HEK293 (cell line): ENCODE measurements at regions not wholly inside any gene's neighbourhood (a gene's known extent, or its start where the extent isn't known, plus 50 kb on each side); places are given as distances from the start of the nearest gene placed in this dataset.

Experiments used
- CTCF ChIA-PET: fragments of 350-600 bp; formaldehyde crosslinking; extraction: SDS; loops from one replicate; lab custom pipeline; 2021; ENCODE audit warnings: antibody characterized with exemption; lab: Yijun Ruan, JAX
- POLR2A ChIA-PET: fragments of 300-600 bp; formaldehyde crosslinking; extraction: SDS; loops from one replicate; lab custom pipeline; 2020; ENCODE audit warnings: antibody characterized with exemption, inconsistent platforms; lab: Yijun Ruan, JAX
- H3K27ac ChIP-seq: fragments of 200-500 bp; sonication (Bioruptor generic); 2 replicates; pipeline ENCODE4 v1.5.1; 2014; ENCODE audit warnings: low read depth, low read length, control low read depth, inconsistent platforms; ENCODE audit errors: extremely low read depth
- H3K36me3 ChIP-seq, 2 experiments: fragments of 200-500 bp in 1 of 2; sonication (Bioruptor generic) in 1 of 2; 1 replicate in 1 of 2; 2 replicates in 1 of 2; pipeline ENCODE4 v1.5.1; 2014 to 2017; ENCODE audit warnings: inconsistent platforms in 2 of 2, low read length in 2 of 2; ENCODE audit not compliant: control insufficient read depth in 2 of 2, insufficient read depth in 1 of 2
- H3K4me1 ChIP-seq: fragments of 200-500 bp; sonication (Bioruptor generic); 2 replicates; pipeline ENCODE4 v1.5.1; 2014; ENCODE audit warnings: mild to moderate bottlenecking, low read length, inconsistent platforms; ENCODE audit not compliant: control insufficient read depth, insufficient read depth
- H3K4me3 ChIP-seq: 2 replicates; pipeline ENCODE4 v1.5.1; 2011; ENCODE audit warnings: low read depth, mild to moderate bottlenecking, control low read depth, low read length, moderate library complexity
- H3K9me3 ChIP-seq: fragments of 200-500 bp; sonication (Bioruptor generic); 2 replicates; pipeline ENCODE4 v1.5.1; 2014; ENCODE audit warnings: low read depth, low read length, inconsistent platforms; ENCODE audit not compliant: control insufficient read depth, insufficient read depth
- BCL11A ChIP-seq: fragments of 450-650 bp; formaldehyde crosslinking; IDR thresholded peaks from 2 replicates; pipeline ENCODE4 v1.5.1; 2016; ENCODE audit warnings: low read depth, missing biosample characterization, missing genetic modification characterization
- GFI1B ChIP-seq: fragments of 450-650 bp; formaldehyde crosslinking; IDR thresholded peaks from 2 replicates; pipeline ENCODE4 v1.5.1; 2016; ENCODE audit warnings: missing biosample characterization, missing genetic modification characterization
- HOXA7 ChIP-seq: sonication (generic); formaldehyde crosslinking; IDR thresholded peaks from 2 replicates; pipeline ENCODE4 v1.8.1; 2022; ENCODE audit warnings: missing genetic modification reagents, borderline replicate concordance
- IKZF3 ChIP-seq: fragments of 450-650 bp; IDR thresholded peaks from 2 replicates; pipeline ENCODE4 v1.5.0; 2018; ENCODE audit warnings: missing biosample characterization, mild to moderate bottlenecking, missing genetic modification characterization, moderate library complexity
- KLF8 ChIP-seq: fragments of 450-650 bp; formaldehyde crosslinking; IDR thresholded peaks from 2 replicates; pipeline ENCODE4 v1.5.1; 2016; ENCODE audit warnings: missing biosample characterization, missing genetic modification characterization
- MEIS1 ChIP-seq: sonication (generic); formaldehyde crosslinking; IDR thresholded peaks from 2 replicates; pipeline ENCODE4 v1.8.1; 2022; ENCODE audit warnings: missing genetic modification reagents, mild to moderate bottlenecking, borderline replicate concordance
- SCRT2 ChIP-seq: fragments of 450-650 bp; formaldehyde crosslinking; IDR thresholded peaks from 2 replicates; pipeline ENCODE4 v1.5.1; 2016; ENCODE audit warnings: missing biosample characterization, missing genetic modification characterization
- SP3 ChIP-seq: fragments of 450-650 bp; formaldehyde crosslinking; IDR thresholded peaks from 2 replicates; pipeline ENCODE4 v1.5.1; 2016; ENCODE audit warnings: missing biosample characterization, missing genetic modification characterization
- WT1 ChIP-seq: fragments of 450-650 bp; formaldehyde crosslinking; IDR thresholded peaks from 2 replicates; pipeline ENCODE4 v1.5.1; 2016; ENCODE audit warnings: missing biosample characterization, missing genetic modification characterization
- ZBTB1 ChIP-seq: fragments of 450-650 bp; formaldehyde crosslinking; IDR thresholded peaks from 2 replicates; pipeline ENCODE4 v1.5.1; 2016; ENCODE audit warnings: missing biosample characterization, missing genetic modification characterization
- ZBTB8A ChIP-seq: fragments of 450-650 bp; formaldehyde crosslinking; IDR thresholded peaks from 2 replicates; pipeline ENCODE4 v1.5.1; 2016; ENCODE audit warnings: missing biosample characterization, missing genetic modification characterization
- ZEB2 ChIP-seq: fragments of 450-650 bp; formaldehyde crosslinking; IDR thresholded peaks from 2 replicates; pipeline ENCODE4 v1.5.1; 2016; ENCODE audit warnings: missing biosample characterization, missing genetic modification characterization
- ZFHX2 ChIP-seq: fragments of 450-650 bp; formaldehyde crosslinking; conservative IDR thresholded peaks from 2 replicates; pipeline ENCODE4 v1.5.1; 2016; ENCODE audit warnings: missing biosample characterization, missing genetic modification characterization
- ZFP69B ChIP-seq: fragments of 450-650 bp; formaldehyde crosslinking; IDR thresholded peaks from 2 replicates; pipeline ENCODE4 v1.5.1; 2016; ENCODE audit warnings: missing biosample characterization, missing genetic modification characterization
- ZNF10 ChIP-seq: fragments of 450-650 bp; formaldehyde crosslinking; IDR thresholded peaks from 2 replicates; pipeline ENCODE4 v1.5.1; 2017; ENCODE audit warnings: missing biosample characterization, missing genetic modification characterization
- ZNF155 ChIP-seq: fragments of 450-650 bp; formaldehyde crosslinking; IDR thresholded peaks from 2 replicates; pipeline ENCODE4 v1.5.1; 2016; ENCODE audit warnings: missing biosample characterization, missing genetic modification characterization
- ZNF157 ChIP-seq: fragments of 450-650 bp; formaldehyde crosslinking; IDR thresholded peaks from 2 replicates; pipeline ENCODE4 v1.5.1; 2016; ENCODE audit warnings: missing biosample characterization, missing genetic modification characterization
- ZNF16 ChIP-seq: fragments of 450-650 bp; formaldehyde crosslinking; IDR thresholded peaks from 2 replicates; pipeline ENCODE4 v1.5.1; 2016; ENCODE audit warnings: low read depth, missing biosample characterization, missing genetic modification characterization
- ZNF2 ChIP-seq: fragments of 450-650 bp; formaldehyde crosslinking; IDR thresholded peaks from 2 replicates; pipeline ENCODE4 v1.5.1; 2016; ENCODE audit warnings: missing biosample characterization, missing genetic modification characterization
- ZNF292 ChIP-seq: fragments of 450-650 bp; formaldehyde crosslinking; IDR thresholded peaks from 2 replicates; pipeline ENCODE4 v1.5.1; 2016; ENCODE audit warnings: low read depth, missing biosample characterization, missing genetic modification characterization, borderline replicate concordance
- ZNF341 ChIP-seq: fragments of 450-650 bp; formaldehyde crosslinking; IDR thresholded peaks from 2 replicates; pipeline ENCODE4; 2016; ENCODE audit warnings: low read depth, missing biosample characterization, missing genetic modification characterization
- ZNF416 ChIP-seq: fragments of 450-650 bp; formaldehyde crosslinking; IDR thresholded peaks from 2 replicates; pipeline ENCODE4 v1.5.1; 2016; ENCODE audit warnings: missing biosample characterization, missing genetic modification characterization
- ZNF426 ChIP-seq: fragments of 450-650 bp; formaldehyde crosslinking; IDR thresholded peaks from 2 replicates; pipeline ENCODE4 v1.5.1; 2017; ENCODE audit warnings: missing biosample characterization, missing genetic modification characterization, mild to moderate bottlenecking, inconsistent platforms, moderate library complexity
- ZNF558 ChIP-seq: fragments of 450-650 bp; formaldehyde crosslinking; IDR thresholded peaks from 2 replicates; pipeline ENCODE4 v1.5.1; 2016; ENCODE audit warnings: missing biosample characterization, missing genetic modification characterization
- ZNF600 ChIP-seq: fragments of 450-650 bp; formaldehyde crosslinking; IDR thresholded peaks from 2 replicates; pipeline ENCODE4 v1.5.1; 2016; ENCODE audit warnings: missing biosample characterization, missing genetic modification characterization
- ZNF670 ChIP-seq: fragments of 450-650 bp; formaldehyde crosslinking; IDR thresholded peaks from 2 replicates; pipeline ENCODE4 v1.5.1; 2016; ENCODE audit warnings: missing biosample characterization, missing genetic modification characterization, low read depth
- ZNF776 ChIP-seq: fragments of 450-650 bp; formaldehyde crosslinking; IDR thresholded peaks from 2 replicates; pipeline ENCODE4 v1.5.0; 2017; ENCODE audit warnings: missing biosample characterization, missing genetic modification characterization, borderline replicate concordance
- ZNF777 ChIP-seq: fragments of 450-650 bp; formaldehyde crosslinking; IDR thresholded peaks from 2 replicates; pipeline ENCODE4 v1.5.1; 2017; ENCODE audit warnings: missing biosample characterization, missing genetic modification characterization, borderline replicate concordance
- TF ChIP-seq, protein P1 (sequence below): fragments of 450-650 bp; formaldehyde crosslinking; IDR thresholded peaks from 2 replicates; pipeline ENCODE4 v1.5.1; 2016; ENCODE audit warnings: missing biosample characterization, missing genetic modification characterization, low read depth
- TF ChIP-seq, protein P2 (sequence below): fragments of 450-650 bp; formaldehyde crosslinking; IDR thresholded peaks from 2 replicates; pipeline ENCODE4 v1.5.1; 2016; ENCODE audit warnings: missing biosample characterization, missing genetic modification characterization

DNA sequence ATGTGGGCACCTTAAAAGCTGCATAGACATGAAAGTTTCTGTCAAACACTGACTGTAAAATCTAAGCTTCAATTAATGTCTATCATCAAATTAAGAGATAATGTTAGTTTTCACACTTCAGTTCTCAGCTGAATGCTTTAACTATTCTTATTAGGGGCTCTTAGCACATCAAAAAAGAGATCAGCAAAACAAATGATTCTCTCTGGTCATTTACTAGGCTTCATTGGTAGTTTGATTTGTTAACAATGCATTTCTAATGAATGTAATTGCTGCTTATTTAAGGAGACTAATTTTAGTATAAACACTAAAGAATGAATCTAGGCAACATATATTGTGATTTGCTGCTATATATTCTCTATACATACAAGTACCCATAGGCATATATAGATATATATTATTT is 1182.0 kb downstream of the MAT2B start:
- TF ChIP-seq ZNF776 (tag by site-specific recombination): no peak
- TF ChIP-seq ZFP69B (tag by site-specific recombination): no peak
- no peak for TF ChIP-seq WT1 (tag by site-specific recombination)
- TF ChIP-seq ZBTB8A (tag by site-specific recombination): no peak
- TF ChIP-seq ZBTB1 (tag by site-specific recombination): no peak
- no peak for TF ChIP-seq ZNF600 (tag by site-specific recombination)
- TF ChIP-seq, all 188 proteins: peak for 0
- ChIA-PET POLR2A (no interaction called here), CTCF (no interaction called here)
- H3K4me3 ChIP-seq: no peak overlapping the region
- no peaks in the 10 kb centered on the region for H3K36me3 ChIP-seq
- no peak overlapping the region for H3K27ac ChIP-seq
- no peaks in the 10 kb centered on the region for H3K9me3 ChIP-seq
- no peaks in the 10 kb centered on the region for H3K4me1 ChIP-seq

DNA sequence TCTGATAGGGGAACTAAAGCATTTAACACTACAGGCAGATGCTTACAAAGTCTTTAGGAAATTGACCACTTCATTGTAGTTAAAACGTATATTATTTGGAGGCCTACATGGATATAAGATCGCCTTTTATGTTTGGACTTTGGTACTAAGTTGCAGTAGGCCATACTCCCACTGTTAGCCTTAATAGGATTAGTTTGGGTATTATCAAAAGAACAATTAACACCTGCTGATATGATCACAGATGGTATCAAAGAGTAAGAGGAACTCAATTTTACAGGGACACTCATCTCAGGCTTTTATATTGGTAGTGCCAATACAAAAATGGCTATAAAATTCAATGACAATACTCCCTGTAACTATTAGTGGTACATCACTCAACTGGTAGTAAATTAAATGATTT is 1183.0 kb downstream of the MAT2B start:
- no peak overlapping the region for H3K4me3 ChIP-seq
- TF ChIP-seq SCRT2 (tag by site-specific recombination) (no peak), ZNF426 (tag by site-specific recombination) (no peak), ZNF341 (tag by site-specific recombination) (no peak), ZEB2 (tag by site-specific recombination) (no peak), ZNF16 (tag by site-specific recombination) (no peak), ZNF2 (tag by site-specific recombination) (no peak), ZNF777 (tag by site-specific recombination) (no peak), ZNF155 (no peak)
- no peaks in the 10 kb centered on the region for H3K36me3 ChIP-seq
- ChIA-PET CTCF (no interaction called here), POLR2A (no interaction called here)
- no peaks in the 10 kb centered on the region for H3K9me3 ChIP-seq
- no peak overlapping the region for H3K27ac ChIP-seq
- no peaks in the 10 kb centered on the region for H3K4me1 ChIP-seq

DNA sequence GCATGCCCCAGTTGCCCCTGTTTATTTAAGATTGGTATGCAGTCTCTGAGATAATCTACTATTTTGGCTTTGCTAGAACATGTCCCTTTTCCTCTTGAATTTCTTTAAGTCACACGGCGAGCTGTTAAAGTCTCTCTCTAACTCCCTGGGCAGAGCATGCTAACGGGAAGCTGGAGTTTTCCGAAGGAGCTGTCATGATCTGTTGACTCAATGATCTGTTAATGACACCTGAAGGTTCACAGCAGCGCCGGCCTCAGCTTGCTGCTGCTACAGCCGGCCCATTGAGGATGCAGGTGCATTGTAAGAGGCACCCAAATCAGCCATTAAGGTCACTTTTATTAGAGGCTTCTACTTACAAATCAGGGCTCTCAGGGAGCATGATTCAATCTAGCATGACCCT is 1203.4 kb downstream of the MAT2B start:
- POLR2A ChIA-PET: no interaction called here
- TF ChIP-seq GFI1B (tag by site-specific recombination) (no peak), SP3 (tag by site-specific recombination) (no peak), ZNF776 (tag by site-specific recombination) (no peak), MEIS1 (CRISPR knock-in tag) (no peak), ZNF10 (tag by site-specific recombination) (no peak), ZFHX2 (tag by site-specific recombination) (no peak), BCL11A (no peak), ZNF558 (tag by site-specific recombination) (no peak), IKZF3 (no peak), ZNF670 (tag by site-specific recombination) (no peak), KLF8 (tag by site-specific recombination) (no peak), ZNF157 (tag by site-specific recombination) (no peak), HOXA7 (no peak), ZNF2 (tag by site-specific recombination) (no peak), ZNF416 (tag by site-specific recombination) (no peak), ZNF292 (tag by site-specific recombination) (no peak)
- TF ChIP-seq, protein P1, sequence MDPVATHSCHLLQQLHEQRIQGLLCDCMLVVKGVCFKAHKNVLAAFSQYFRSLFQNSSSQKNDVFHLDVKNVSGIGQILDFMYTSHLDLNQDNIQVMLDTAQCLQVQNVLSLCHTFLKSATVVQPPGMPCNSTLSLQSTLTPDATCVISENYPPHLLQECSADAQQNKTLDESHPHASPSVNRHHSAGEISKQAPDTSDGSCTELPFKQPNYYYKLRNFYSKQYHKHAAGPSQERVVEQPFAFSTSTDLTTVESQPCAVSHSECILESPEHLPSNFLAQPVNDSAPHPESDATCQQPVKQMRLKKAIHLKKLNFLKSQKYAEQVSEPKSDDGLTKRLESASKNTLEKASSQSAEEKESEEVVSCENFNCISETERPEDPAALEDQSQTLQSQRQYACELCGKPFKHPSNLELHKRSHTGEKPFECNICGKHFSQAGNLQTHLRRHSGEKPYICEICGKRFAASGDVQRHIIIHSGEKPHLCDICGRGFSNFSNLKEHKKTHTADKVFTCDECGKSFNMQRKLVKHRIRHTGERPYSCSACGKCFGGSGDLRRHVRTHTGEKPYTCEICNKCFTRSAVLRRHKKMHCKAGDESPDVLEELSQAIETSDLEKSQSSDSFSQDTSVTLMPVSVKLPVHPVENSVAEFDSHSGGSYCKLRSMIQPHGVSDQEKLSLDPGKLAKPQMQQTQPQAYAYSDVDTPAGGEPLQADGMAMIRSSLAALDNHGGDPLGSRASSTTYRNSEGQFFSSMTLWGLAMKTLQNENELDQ: no peak
- TF ChIP-seq, protein P2, sequence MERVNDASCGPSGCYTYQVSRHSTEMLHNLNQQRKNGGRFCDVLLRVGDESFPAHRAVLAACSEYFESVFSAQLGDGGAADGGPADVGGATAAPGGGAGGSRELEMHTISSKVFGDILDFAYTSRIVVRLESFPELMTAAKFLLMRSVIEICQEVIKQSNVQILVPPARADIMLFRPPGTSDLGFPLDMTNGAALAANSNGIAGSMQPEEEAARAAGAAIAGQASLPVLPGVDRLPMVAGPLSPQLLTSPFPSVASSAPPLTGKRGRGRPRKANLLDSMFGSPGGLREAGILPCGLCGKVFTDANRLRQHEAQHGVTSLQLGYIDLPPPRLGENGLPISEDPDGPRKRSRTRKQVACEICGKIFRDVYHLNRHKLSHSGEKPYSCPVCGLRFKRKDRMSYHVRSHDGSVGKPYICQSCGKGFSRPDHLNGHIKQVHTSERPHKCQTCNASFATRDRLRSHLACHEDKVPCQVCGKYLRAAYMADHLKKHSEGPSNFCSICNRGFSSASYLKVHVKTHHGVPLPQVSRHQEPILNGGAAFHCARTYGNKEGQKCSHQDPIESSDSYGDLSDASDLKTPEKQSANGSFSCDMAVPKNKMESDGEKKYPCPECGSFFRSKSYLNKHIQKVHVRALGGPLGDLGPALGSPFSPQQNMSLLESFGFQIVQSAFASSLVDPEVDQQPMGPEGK (tag by site-specific recombination): no peak

More for the DNA sequence above, 1203.4 kb downstream of the MAT2B start:
- H3K27ac ChIP-seq: no peak overlapping the region
- no peaks in the 10 kb centered on the region for H3K36me3 ChIP-seq
- no peaks in the 10 kb centered on the region for H3K4me1 ChIP-seq
- CTCF ChIA-PET: interaction anchor here (0.6 to 0.7 kb wide), 2 partner anchors 111 to 377 kb away, joined by 3 to 4 read pairs; no protein-coding TSS in a partner anchor
- no peak overlapping the region for H3K4me3 ChIP-seq
- H3K9me3 ChIP-seq: no peaks in the 10 kb centered on the region
